GM12878 (cell line): ENCODE measurements at regions not wholly inside any gene's neighbourhood (a gene's known extent, or its start where the extent isn't known, plus 50 kb on each side); places are given as distances from the start of the nearest gene placed in this dataset.
A peak's percentile ranks its signal among the peaks of the same experiment; 100 is the strongest.
"Not testable (repeated sequence)": the region's sequence is repeated elsewhere in the genome, so short reads cannot be mapped to it uniquely, and the experiment has no call there.

Experiments used
- ATAC-seq: fragments of 200-7000 bp; cut with Tn5 transposase; 3 replicates; pipeline ENCODE4 v1.9.1; 2020; ENCODE audit warnings: mild to moderate bottlenecking, moderate library complexity
- BruUV-seq: library from RNA; stranded (reverse); fragments of 400-500 nt; replicated peaks from 2 replicates; lab custom pipeline; 2021; lab: Mats Ljungman, UMichigan
- CTCF ChIA-PET: fragments of 300-600 bp; sonication (Branson Sonifier 250); formaldehyde crosslinking; extraction: SDS; loops from one replicate; lab custom pipeline; 2021; ENCODE audit warnings: inconsistent platforms; lab: Yijun Ruan, JAX
- POLR2A ChIA-PET: fragments of 350-600 bp; formaldehyde crosslinking; extraction: SDS; loops from one replicate; lab custom pipeline; 2021; ENCODE audit warnings: inconsistent platforms; lab: Charles Lee
- RAD21 ChIA-PET: fragments of 300-600 bp; sonication (Branson Sonifier 250); formaldehyde crosslinking; loops from one replicate; lab custom pipeline; 2023; ENCODE audit warnings: antibody characterized with exemption; ENCODE audit not compliant: unreplicated experiment; lab: Charles Lee
- SMC1A ChIA-PET: fragments of 300-600 bp; sonication (Branson Sonifier 250); formaldehyde crosslinking; loops from one replicate; lab custom pipeline; 2023; ENCODE audit not compliant: unreplicated experiment, uncharacterized antibody; lab: Charles Lee
- DNase-seq: peaks from one replicate; pipeline ENCODE4 v3.0.0-alpha.2; 2011; ENCODE audit warnings: low read depth, low spot score
- FAIRE-seq: peaks from 3 replicates; lab custom pipeline; 2011; peaks lifted over from hg19 to GRCh38; lab: Jason Lieb, UNC
- H2AFZ ChIP-seq: 2 replicates; pipeline ENCODE4 v1.6.0; 2011; ENCODE audit warnings: low read depth, low read length, control low read depth; ENCODE audit not compliant: control insufficient read depth
- H3K27ac ChIP-seq: 2 replicates; pipeline ENCODE4 v1.5.1; 2011; ENCODE audit warnings: control low read depth; ENCODE audit not compliant: control insufficient read depth, insufficient read depth
- H3K27me3 ChIP-seq, 2 experiments: replicated peaks in 1 of 2; 2 replicates each; pipeline versions ENCODE4 v1.6.0 to v1.6.1; 2011; ENCODE audit warnings: low read length in 1 of 2; ENCODE audit not compliant: control insufficient read depth in 2 of 2, insufficient read depth in 2 of 2
- H3K36me3 ChIP-seq, 2 experiments: 2 replicates each; pipeline ENCODE4 v1.5.1; 2011; ENCODE audit warnings: low read length in 1 of 2; ENCODE audit not compliant: control insufficient read depth in 2 of 2, insufficient read depth in 2 of 2
- H3K4me1 ChIP-seq: 2 replicates; pipeline ENCODE4 v1.6.1; 2011; ENCODE audit warnings: mild to moderate bottlenecking, low read length, moderate library complexity, mixed read lengths; ENCODE audit not compliant: control insufficient read depth, insufficient read depth
- H3K4me2 ChIP-seq: 2 replicates; pipeline ENCODE4 v1.6.0; 2011; ENCODE audit warnings: control low read depth; ENCODE audit not compliant: control insufficient read depth, insufficient read depth
- H3K4me3 ChIP-seq: fragments of 200-600 bp; sonication (generic); 2 replicates; pipeline ENCODE4 v1.5.1; 2016
- H3K79me2 ChIP-seq: 2 replicates; pipeline ENCODE4 v1.6.0; 2011; ENCODE audit warnings: low read length; ENCODE audit not compliant: control insufficient read depth, insufficient read depth
- H3K9ac ChIP-seq: 2 replicates; pipeline ENCODE4 v1.8.0; 2011; ENCODE audit warnings: low read length, control low read depth, mixed read lengths; ENCODE audit not compliant: control insufficient read depth, insufficient read depth
- H3K9me3 ChIP-seq: replicated peaks from 3 replicates; pipeline ENCODE4 v1.5.1; 2011; ENCODE audit warnings: mild to moderate bottlenecking, low read length; ENCODE audit not compliant: control insufficient read depth, insufficient read depth
- H4K20me1 ChIP-seq: 2 replicates; pipeline ENCODE4 v1.6.0; 2011; ENCODE audit not compliant: control insufficient read depth, insufficient read depth
- WGBS: methylation state at CpG from one replicate; pipeline ENCODE4 v1.1.6; 2016; ENCODE audit warnings: low lambda C conversion rate; ENCODE audit not compliant: insufficient replicate concordance, insufficient coverage; ENCODE audit errors: missing lambda C conversion rate; 5-methylcytosine and 5-hydroxymethylcytosine counted together
- in situ Hi-C: fragments of 300-500 bp; cut with MboI; formaldehyde crosslinking; loops from 9 replicates; pipeline ENCODE4 v1.14.3; 2018; ENCODE audit warnings: mixed read lengths
- intact Hi-C: fragments of 100-400 bp; cut with micrococcal nuclease; formaldehyde crosslinking; loops from one replicate; pipeline ENCODE4 v1.14.2; 2022; ENCODE audit not compliant: unreplicated experiment
- TF ChIP-seq, protein P1 (sequence below): IDR thresholded peaks from 2 replicates; pipeline ENCODE4 v1.6.1; 2012; ENCODE audit warnings: mild to moderate bottlenecking, low read depth, low read length

GRCh38 chr7:39774341-39774851 is 151.0 kb downstream of the RALA start:
- H3K9me3 ChIP-seq, DNase-seq, H2AFZ ChIP-seq, RAD21 ChIA-PET, H3K27me3 ChIP-seq, H3K27ac ChIP-seq, H3K36me3 ChIP-seq, H3K4me2 ChIP-seq, H3K79me2 ChIP-seq, H3K9ac ChIP-seq, FAIRE-seq, ATAC-seq, intact Hi-C loops, H3K4me1 ChIP-seq, SMC1A ChIA-PET, H4K20me1 ChIP-seq, in situ Hi-C loops, H3K4me3 ChIP-seq, POLR2A ChIA-PET: not testable (repeated sequence)
- BruUV-seq = TSS peak; percentile 39
- TF ChIP-seq, protein P1, sequence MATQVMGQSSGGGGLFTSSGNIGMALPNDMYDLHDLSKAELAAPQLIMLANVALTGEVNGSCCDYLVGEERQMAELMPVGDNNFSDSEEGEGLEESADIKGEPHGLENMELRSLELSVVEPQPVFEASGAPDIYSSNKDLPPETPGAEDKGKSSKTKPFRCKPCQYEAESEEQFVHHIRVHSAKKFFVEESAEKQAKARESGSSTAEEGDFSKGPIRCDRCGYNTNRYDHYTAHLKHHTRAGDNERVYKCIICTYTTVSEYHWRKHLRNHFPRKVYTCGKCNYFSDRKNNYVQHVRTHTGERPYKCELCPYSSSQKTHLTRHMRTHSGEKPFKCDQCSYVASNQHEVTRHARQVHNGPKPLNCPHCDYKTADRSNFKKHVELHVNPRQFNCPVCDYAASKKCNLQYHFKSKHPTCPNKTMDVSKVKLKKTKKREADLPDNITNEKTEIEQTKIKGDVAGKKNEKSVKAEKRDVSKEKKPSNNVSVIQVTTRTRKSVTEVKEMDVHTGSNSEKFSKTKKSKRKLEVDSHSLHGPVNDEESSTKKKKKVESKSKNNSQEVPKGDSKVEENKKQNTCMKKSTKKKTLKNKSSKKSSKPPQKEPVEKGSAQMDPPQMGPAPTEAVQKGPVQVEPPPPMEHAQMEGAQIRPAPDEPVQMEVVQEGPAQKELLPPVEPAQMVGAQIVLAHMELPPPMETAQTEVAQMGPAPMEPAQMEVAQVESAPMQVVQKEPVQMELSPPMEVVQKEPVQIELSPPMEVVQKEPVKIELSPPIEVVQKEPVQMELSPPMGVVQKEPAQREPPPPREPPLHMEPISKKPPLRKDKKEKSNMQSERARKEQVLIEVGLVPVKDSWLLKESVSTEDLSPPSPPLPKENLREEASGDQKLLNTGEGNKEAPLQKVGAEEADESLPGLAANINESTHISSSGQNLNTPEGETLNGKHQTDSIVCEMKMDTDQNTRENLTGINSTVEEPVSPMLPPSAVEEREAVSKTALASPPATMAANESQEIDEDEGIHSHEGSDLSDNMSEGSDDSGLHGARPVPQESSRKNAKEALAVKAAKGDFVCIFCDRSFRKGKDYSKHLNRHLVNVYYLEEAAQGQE = peak; percentile 58; the same call in 1 of the 2 replicates
- CTCF ChIA-PET = interaction anchor here (0.7 kb wide), 1 partner anchor 1753 kb away, joined by 3 read pairs; no protein-coding TSS in a partner anchor
- WGBS = 60% methylated on average over 9 of the region's 9 CpGs

- CTCF ChIA-PET, H3K4me2 ChIP-seq: not testable (repeated sequence)
Observed at GRCh38 chr7:39781557-39781956, 158.2 kb downstream of the RALA start.

More at GRCh38 chr7:39781557-39781956, 158.2 kb downstream of the RALA start:
- H3K79me2 ChIP-seq, RAD21 ChIA-PET, H3K9me3 ChIP-seq, H3K36me3 ChIP-seq, H3K4me1 ChIP-seq, H3K9ac ChIP-seq, in situ Hi-C loops, POLR2A ChIA-PET, SMC1A ChIA-PET, BruUV-seq, H3K27me3 ChIP-seq, H3K27ac ChIP-seq, H4K20me1 ChIP-seq, intact Hi-C loops, FAIRE-seq, ATAC-seq, DNase-seq, H3K4me3 ChIP-seq, H2AFZ ChIP-seq: not testable (repeated sequence)
- 100% methylated on average over 2 of the region's 4 CpGs for WGBS
